SK-N-SH (cell line): ENCODE measurements at regions not wholly inside any gene's neighbourhood (a gene's known extent, or its start where the extent isn't known, plus 50 kb on each side); places are given as distances from the start of the nearest gene placed in this dataset.

Source experiments
- CTCF ChIA-PET: fragments of 300-600, 350-600 bp; formaldehyde crosslinking; extraction: SDS; loops from one replicate; lab custom pipeline; 2021; lab: Yijun Ruan, JAX
- POLR2A ChIA-PET: fragments of 350-600 bp; sonication (Branson Sonifier 250); formaldehyde crosslinking; extraction: SDS; loops from one replicate; lab custom pipeline; 2020; ENCODE audit warnings: antibody characterized with exemption, inconsistent platforms; lab: Yijun Ruan, JAX
- DNase-seq: peaks from one replicate; pipeline ENCODE4 v3.0.0; 2012
- H2AFZ ChIP-seq: fragments of 200-600 bp; sonication (generic); 2 replicates; pipeline ENCODE4 v1.8.1; 2016; ENCODE audit warnings: antibody characterized with exemption, mild to moderate bottlenecking, low read depth
- H3F3A ChIP-seq: fragments of 200-600 bp; sonication (generic); replicated peaks from 2 replicates; pipeline ENCODE3; 2016; ENCODE audit warnings: antibody characterized with exemption, mild to moderate bottlenecking; ENCODE audit not compliant: insufficient read depth
- H3K27ac ChIP-seq, 2 experiments: fragments of 200-500 bp in 1 of 2; fragments of 200-600 bp in 1 of 2; sonication (Bioruptor generic) in 1 of 2; sonication (generic), shearing (Covaris generic) in 1 of 2; 2 replicates each; pipeline versions ENCODE4 v1.5.1 to v1.6.1; 2014 to 2016; ENCODE audit warnings: low read depth in 2 of 2, inconsistent platforms in 1 of 2, low read length in 1 of 2, mild to moderate bottlenecking in 1 of 2, mixed read lengths in 1 of 2
- H3K27me3 ChIP-seq: fragments of 200-600 bp; sonication (generic), shearing (Covaris generic); 2 replicates; pipeline ENCODE4 v1.6.1; 2016; ENCODE audit warnings: mixed run types; ENCODE audit not compliant: insufficient read depth
- H3K36me3 ChIP-seq, 2 experiments: fragments of 200-500 bp in 1 of 2; fragments of 200-600 bp in 1 of 2; sonication (Bioruptor generic) in 1 of 2; sonication (generic) in 1 of 2; replicated peaks in 1 of 2; 2 replicates each; pipeline versions ENCODE3 to v1.5.1; 2014 to 2016; ENCODE audit warnings: low read length in 1 of 2, mild to moderate bottlenecking in 1 of 2; ENCODE audit not compliant: insufficient read depth in 2 of 2, control insufficient read depth in 1 of 2
- H3K4me1 ChIP-seq, 2 experiments: fragments of 200-500 bp in 1 of 2; fragments of 200-600 bp in 1 of 2; sonication (Bioruptor generic) in 1 of 2; sonication (generic), shearing (Covaris generic) in 1 of 2; 2 replicates each; pipeline versions ENCODE4 v1.5.1 to v1.6.1; 2014 to 2016; ENCODE audit warnings: low read depth in 1 of 2, low read length in 1 of 2, mixed run types in 1 of 2; ENCODE audit not compliant: insufficient read depth in 2 of 2, control insufficient read depth in 1 of 2
- H3K4me2 ChIP-seq: fragments of 200-600 bp; sonication (generic), shearing (Covaris generic); 2 replicates; pipeline ENCODE4 v1.6.1; 2017; ENCODE audit warnings: mixed run types
- H3K4me3 ChIP-seq, 2 experiments: fragments of 200-500 bp in 1 of 2; fragments of 200-600 bp in 1 of 2; sonication (Bioruptor generic) in 1 of 2; sonication (generic), shearing (Covaris generic) in 1 of 2; 2 replicates each; pipeline versions ENCODE4 v1.5.1 to v1.8.1; 2014 to 2016; ENCODE audit warnings: low read depth in 2 of 2, inconsistent platforms in 1 of 2, low read length in 1 of 2, mild to moderate bottlenecking in 1 of 2, mixed read lengths in 1 of 2, moderate library complexity in 1 of 2
- H3K79me2 ChIP-seq: fragments of 200-600 bp; sonication (generic); 2 replicates; pipeline ENCODE4 v1.8.1; 2017; ENCODE audit warnings: mild to moderate bottlenecking; ENCODE audit not compliant: insufficient read depth
- H3K9ac ChIP-seq: fragments of 200-600 bp; sonication (generic); 2 replicates; pipeline ENCODE4 v1.6.1; 2017; ENCODE audit warnings: mixed run types
- H3K9me2 ChIP-seq: fragments of 200-600 bp; sonication (generic); 2 replicates; pipeline ENCODE4 v1.6.1; 2017; ENCODE audit warnings: mixed run types
- H3K9me3 ChIP-seq: fragments of 200-600 bp; sonication (generic); 2 replicates; pipeline ENCODE4 v1.6.1; 2017; ENCODE audit warnings: mixed run types, mild to moderate bottlenecking, moderate library complexity
- H4K20me1 ChIP-seq: fragments of 200-600 bp; sonication (generic); 2 replicates; pipeline ENCODE4 v1.6.1; 2017; ENCODE audit warnings: mild to moderate bottlenecking, mixed run types; ENCODE audit not compliant: insufficient read depth
- EZH2phosphoT487 ChIP-seq: fragments of 200-600 bp; sonication (generic); IDR thresholded peaks from 2 replicates; pipeline ENCODE4 v1.6.1; 2017; ENCODE audit warnings: low read depth, mixed run types, mild to moderate bottlenecking, antibody characterized with exemption, moderate library complexity, borderline replicate concordance
- FOSL2 ChIP-seq: IDR thresholded peaks from 2 replicates; pipeline ENCODE4 v1.4.0; 2012; ENCODE audit warnings: low read depth, mild to moderate bottlenecking, moderate library complexity, borderline replicate concordance
- MEF2A ChIP-seq: IDR thresholded peaks from 2 replicates; pipeline ENCODE4 v1.4.0; 2012; ENCODE audit warnings: low read depth, borderline replicate concordance
- MXI1 ChIP-seq: IDR thresholded peaks from 2 replicates; pipeline ENCODE4 v1.6.1; 2012; ENCODE audit warnings: mild to moderate bottlenecking, low read depth, low read length, improper control_type of control experiment
- NFIC ChIP-seq: IDR thresholded peaks from 2 replicates; pipeline ENCODE4 v1.4.0; 2012; ENCODE audit warnings: borderline replicate concordance
- NRF1 ChIP-seq: IDR thresholded peaks from 2 replicates; pipeline ENCODE4 v1.6.1; 2012; ENCODE audit warnings: low read depth, mild to moderate bottlenecking, low read length
- POLR2AphosphoS5 ChIP-seq: IDR thresholded peaks from 2 replicates; pipeline ENCODE4 v1.6.1; 2012; ENCODE audit warnings: low read depth, low read length
- RXRA ChIP-seq: IDR thresholded peaks from 2 replicates; pipeline ENCODE4 v1.4.0; 2012; ENCODE audit warnings: low read depth, mild to moderate bottlenecking, borderline replicate concordance
- SMC3 ChIP-seq: IDR thresholded peaks from 2 replicates; pipeline ENCODE4 v1.6.1; 2012; ENCODE audit warnings: low read depth, low read length, improper control_type of control experiment
- TCF12 ChIP-seq: IDR thresholded peaks from 2 replicates; pipeline ENCODE4 v1.4.0; 2012
- YY1 ChIP-seq: IDR thresholded peaks from 2 replicates; pipeline ENCODE4 v1.4.0; 2012; ENCODE audit warnings: low read depth, mild to moderate bottlenecking
- WGBS: methylation state at CpG from one replicate; pipeline ENCODE4 v1.1.6; 2017; ENCODE audit warnings: low lambda C conversion rate; 5-methylcytosine and 5-hydroxymethylcytosine counted together
- TF ChIP-seq, protein P1 (sequence below): IDR thresholded peaks from 2 replicates; pipeline ENCODE4 v1.4.0; 2012; ENCODE audit warnings: low read depth, borderline replicate concordance
- TF ChIP-seq, protein P2 (sequence below): fragments of 200-600 bp; sonication (generic); IDR thresholded peaks from 2 replicates; pipeline ENCODE4 v1.6.1; 2017; ENCODE audit warnings: antibody characterized with exemption, mild to moderate bottlenecking, moderate library complexity
- TF ChIP-seq, protein P3 (sequence below): fragments of 150-350 bp; IDR thresholded peaks from 2 replicates; pipeline ENCODE4 v1.6.1; 2017; ENCODE audit warnings: antibody characterized with exemption, low read length, low read depth, borderline replicate concordance
- TF ChIP-seq, protein P4 (sequence below): IDR thresholded peaks from 2 replicates; pipeline ENCODE4; 2012

DNA sequence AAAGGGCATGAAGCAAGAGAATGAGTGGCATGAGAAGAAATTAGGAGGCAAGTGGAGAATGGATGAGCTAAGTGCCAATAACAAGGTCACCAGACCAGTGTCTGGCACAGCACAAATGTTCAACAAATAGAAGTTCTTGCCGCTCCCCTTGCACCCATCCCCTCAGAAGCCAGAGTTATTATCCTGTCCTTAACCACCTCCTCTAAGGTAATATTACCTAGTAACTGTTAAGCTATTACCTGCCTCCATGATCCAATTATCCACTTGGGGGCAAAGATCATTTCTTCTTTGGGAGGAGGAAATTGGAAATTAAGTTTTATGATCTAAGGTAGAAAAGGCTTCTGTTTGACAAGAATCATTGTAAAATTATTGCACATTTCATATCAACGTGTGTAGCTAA lies 133.8 kb downstream of the FOXA2 start (continued):
- TF ChIP-seq, protein P1, sequence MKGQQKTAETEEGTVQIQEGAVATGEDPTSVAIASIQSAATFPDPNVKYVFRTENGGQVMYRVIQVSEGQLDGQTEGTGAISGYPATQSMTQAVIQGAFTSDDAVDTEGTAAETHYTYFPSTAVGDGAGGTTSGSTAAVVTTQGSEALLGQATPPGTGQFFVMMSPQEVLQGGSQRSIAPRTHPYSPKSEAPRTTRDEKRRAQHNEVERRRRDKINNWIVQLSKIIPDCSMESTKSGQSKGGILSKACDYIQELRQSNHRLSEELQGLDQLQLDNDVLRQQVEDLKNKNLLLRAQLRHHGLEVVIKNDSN, result no peak
- TF ChIP-seq, protein P2, sequence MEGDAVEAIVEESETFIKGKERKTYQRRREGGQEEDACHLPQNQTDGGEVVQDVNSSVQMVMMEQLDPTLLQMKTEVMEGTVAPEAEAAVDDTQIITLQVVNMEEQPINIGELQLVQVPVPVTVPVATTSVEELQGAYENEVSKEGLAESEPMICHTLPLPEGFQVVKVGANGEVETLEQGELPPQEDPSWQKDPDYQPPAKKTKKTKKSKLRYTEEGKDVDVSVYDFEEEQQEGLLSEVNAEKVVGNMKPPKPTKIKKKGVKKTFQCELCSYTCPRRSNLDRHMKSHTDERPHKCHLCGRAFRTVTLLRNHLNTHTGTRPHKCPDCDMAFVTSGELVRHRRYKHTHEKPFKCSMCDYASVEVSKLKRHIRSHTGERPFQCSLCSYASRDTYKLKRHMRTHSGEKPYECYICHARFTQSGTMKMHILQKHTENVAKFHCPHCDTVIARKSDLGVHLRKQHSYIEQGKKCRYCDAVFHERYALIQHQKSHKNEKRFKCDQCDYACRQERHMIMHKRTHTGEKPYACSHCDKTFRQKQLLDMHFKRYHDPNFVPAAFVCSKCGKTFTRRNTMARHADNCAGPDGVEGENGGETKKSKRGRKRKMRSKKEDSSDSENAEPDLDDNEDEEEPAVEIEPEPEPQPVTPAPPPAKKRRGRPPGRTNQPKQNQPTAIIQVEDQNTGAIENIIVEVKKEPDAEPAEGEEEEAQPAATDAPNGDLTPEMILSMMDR, result no peak
- TF ChIP-seq SMC3 (no peak), MXI1 (no peak), NFIC (no peak), YY1 (no peak), RXRA (no peak), EZH2phosphoT487 (no peak), TCF12 (no peak), NRF1 (no peak), MEF2A (no peak)
- TF ChIP-seq, protein P3, sequence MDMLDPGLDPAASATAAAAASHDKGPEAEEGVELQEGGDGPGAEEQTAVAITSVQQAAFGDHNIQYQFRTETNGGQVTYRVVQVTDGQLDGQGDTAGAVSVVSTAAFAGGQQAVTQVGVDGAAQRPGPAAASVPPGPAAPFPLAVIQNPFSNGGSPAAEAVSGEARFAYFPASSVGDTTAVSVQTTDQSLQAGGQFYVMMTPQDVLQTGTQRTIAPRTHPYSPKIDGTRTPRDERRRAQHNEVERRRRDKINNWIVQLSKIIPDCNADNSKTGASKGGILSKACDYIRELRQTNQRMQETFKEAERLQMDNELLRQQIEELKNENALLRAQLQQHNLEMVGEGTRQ, result no peak

DNA sequence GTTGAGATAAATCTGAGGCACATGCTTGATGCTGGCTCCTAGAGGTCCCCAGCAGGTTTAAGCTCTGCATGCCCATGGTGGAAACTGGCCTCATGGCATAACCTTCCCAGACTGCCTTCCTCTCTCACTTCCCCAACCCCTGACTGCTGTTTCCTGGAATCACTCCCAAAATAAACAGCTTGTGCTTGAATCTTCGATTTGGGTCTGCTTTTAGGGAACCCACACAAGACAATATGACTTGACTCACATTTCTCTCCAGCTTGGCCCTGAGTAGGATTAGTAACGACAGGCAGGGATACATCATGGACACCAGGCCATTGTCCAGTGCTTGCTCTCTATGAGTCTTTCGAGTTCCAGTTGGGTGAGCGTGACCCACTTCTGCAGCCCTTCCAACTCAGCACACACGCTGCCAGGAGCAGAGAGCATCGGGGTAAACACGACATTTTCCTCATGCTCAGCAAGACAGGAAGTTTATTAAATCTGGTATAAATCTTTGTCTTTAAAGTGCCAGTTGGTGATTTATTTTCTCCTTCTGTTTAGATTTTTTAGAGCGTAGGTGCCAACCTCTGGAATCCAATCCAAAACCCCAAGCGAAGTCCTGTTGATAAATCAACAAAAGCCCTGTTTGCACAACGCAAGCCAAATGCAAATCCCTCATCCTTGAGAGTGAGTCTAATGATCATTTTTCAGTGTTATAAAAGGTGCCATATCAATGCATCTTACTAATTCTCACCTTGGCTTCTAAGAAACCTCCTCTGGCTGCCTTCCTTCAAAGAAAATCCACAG lies 135.0 kb downstream of the FOXA2 start:
- no peak for DNase-seq

More for the DNA sequence above, 135.0 kb downstream of the FOXA2 start:
- WGBS, result 22% methylated on average over 10 of the region's 10 CpGs
- no peaks in the 10 kb centered on the region for H3F3A ChIP-seq
- no peaks in the 10 kb centered on the region for H4K20me1 ChIP-seq
- H3K4me3 ChIP-seq, result no peak overlapping the region
- no peaks in the 10 kb centered on the region for H3K9me2 ChIP-seq
- no peaks in the 10 kb centered on the region for H3K9me3 ChIP-seq
- no peak overlapping the region for H3K27ac ChIP-seq
- H3K79me2 ChIP-seq, result no peaks in the 10 kb centered on the region
- H3K4me1 ChIP-seq, result no peaks in the 10 kb centered on the region
- TF ChIP-seq FOSL2 (no peak), MEF2A (no peak), NRF1 (no peak), POLR2AphosphoS5 (no peak)
- TF ChIP-seq, protein P4, sequence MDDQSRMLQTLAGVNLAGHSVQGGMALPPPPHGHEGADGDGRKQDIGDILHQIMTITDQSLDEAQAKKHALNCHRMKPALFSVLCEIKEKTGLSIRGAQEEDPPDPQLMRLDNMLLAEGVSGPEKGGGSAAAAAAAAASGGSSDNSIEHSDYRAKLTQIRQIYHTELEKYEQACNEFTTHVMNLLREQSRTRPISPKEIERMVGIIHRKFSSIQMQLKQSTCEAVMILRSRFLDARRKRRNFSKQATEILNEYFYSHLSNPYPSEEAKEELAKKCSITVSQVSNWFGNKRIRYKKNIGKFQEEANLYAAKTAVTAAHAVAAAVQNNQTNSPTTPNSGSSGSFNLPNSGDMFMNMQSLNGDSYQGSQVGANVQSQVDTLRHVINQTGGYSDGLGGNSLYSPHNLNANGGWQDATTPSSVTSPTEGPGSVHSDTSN, result no peak
- H3K9ac ChIP-seq, result no peak overlapping the region
- ChIA-PET CTCF (no interaction called here), POLR2A (no interaction called here)
- H3K27me3 ChIP-seq, result peaks cover 14% of the 10 kb centered on the region; the same call in 1 of the 2 replicates
- no peaks in the 10 kb centered on the region for H3K36me3 ChIP-seq
- H3K4me2 ChIP-seq, result no peak overlapping the region
- no peak overlapping the region for H2AFZ ChIP-seq
